Mesenchymal stem cell (in vitro differentiated cells and primary cell): ENCODE measurements at regions not wholly inside any gene's neighbourhood (a gene's known extent, or its start where the extent isn't known, plus 50 kb on each side); places are given as distances from the start of the nearest gene placed in this dataset.

ENCODE experiments used
- DNase-seq: peaks from one replicate; pipeline ENCODE4 v3.0.0-alpha.2; 2013
- H2AFZ ChIP-seq: one replicate; pipeline ENCODE4 v1.6.1; 2013; ENCODE audit warnings: low read depth, mild to moderate bottlenecking, control low read depth, inconsistent platforms, low read length, moderate library complexity
- H2AK5ac ChIP-seq: 2 replicates; pipeline ENCODE4 v1.6.1; 2013; ENCODE audit warnings: low read length, moderate library complexity, mild to moderate bottlenecking, inconsistent platforms; ENCODE audit not compliant: severe bottlenecking
- H2BK120ac ChIP-seq: one replicate; pipeline ENCODE4 v1.6.1; 2013; ENCODE audit warnings: low read depth, mild to moderate bottlenecking, inconsistent platforms, low read length, moderate library complexity
- H2BK12ac ChIP-seq, 2 experiments: one replicate each; pipeline ENCODE4 v1.6.1; 2013; ENCODE audit warnings: inconsistent platforms in 2 of 2, low read length in 2 of 2, mild to moderate bottlenecking in 2 of 2, moderate library complexity in 2 of 2, control low read depth in 1 of 2
- H2BK15ac ChIP-seq: one replicate; pipeline ENCODE4 v1.6.1; 2013; ENCODE audit warnings: mild to moderate bottlenecking, low read depth, inconsistent platforms; ENCODE audit not compliant: poor library complexity, severe bottlenecking
- H2BK5ac ChIP-seq: 2 replicates; pipeline ENCODE4 v1.6.1; 2013; ENCODE audit warnings: low read depth, mild to moderate bottlenecking, low read length, control low read depth, inconsistent platforms; ENCODE audit not compliant: poor library complexity, severe bottlenecking
- H3K14ac ChIP-seq, 2 experiments: one replicate each; pipeline ENCODE4 v1.6.1; 2013; ENCODE audit warnings: inconsistent platforms in 2 of 2, low read length in 2 of 2, control low read depth in 1 of 2, mild to moderate bottlenecking in 1 of 2, moderate library complexity in 1 of 2
- H3K18ac ChIP-seq, 2 experiments: one replicate each; pipeline ENCODE4 v1.6.1; 2013; ENCODE audit warnings: inconsistent platforms in 2 of 2, low read length in 2 of 2, control low read depth in 1 of 2, low read depth in 1 of 2, mild to moderate bottlenecking in 1 of 2
- H3K23ac ChIP-seq, 2 experiments: one replicate each; pipeline ENCODE4 v1.6.1; 2013; ENCODE audit warnings: inconsistent platforms in 2 of 2, low read length in 2 of 2, mild to moderate bottlenecking in 2 of 2, moderate library complexity in 2 of 2, control low read depth in 1 of 2
- H3K27ac ChIP-seq: 2 replicates; pipeline ENCODE4 v1.5.1; 2013; ENCODE audit warnings: mild to moderate bottlenecking, moderate library complexity, low read length, control low read depth, inconsistent platforms; ENCODE audit not compliant: poor library complexity, severe bottlenecking
- H3K27me3 ChIP-seq, 2 experiments: 2 replicates each; pipeline versions ENCODE4 v1.6.1 to v1.7.0; 2013; ENCODE audit warnings: low read length in 2 of 2, mild to moderate bottlenecking in 2 of 2, moderate library complexity in 2 of 2, control low read depth in 1 of 2, inconsistent platforms in 1 of 2; ENCODE audit not compliant: control insufficient read depth in 1 of 2, insufficient read depth in 1 of 2
- H3K36me3 ChIP-seq, 2 experiments: 2 replicates each; pipeline versions ENCODE4 v1.6.1 to v1.7.0; 2013; ENCODE audit warnings: low read length in 2 of 2, control low read depth in 1 of 2, inconsistent platforms in 1 of 2, low read depth in 1 of 2, mild to moderate bottlenecking in 1 of 2; ENCODE audit not compliant: insufficient read depth in 2 of 2, control insufficient read depth in 1 of 2
- H3K4ac ChIP-seq, 2 experiments: one replicate each; pipeline ENCODE4 v1.6.1; 2013; ENCODE audit warnings: inconsistent platforms in 2 of 2, low read length in 2 of 2, mild to moderate bottlenecking in 2 of 2, moderate library complexity in 2 of 2, control low read depth in 1 of 2, low read depth in 1 of 2
- H3K4me1 ChIP-seq: 2 replicates; pipeline ENCODE4 v1.6.1; 2013; ENCODE audit warnings: low read depth, low read length, control low read depth; ENCODE audit not compliant: control insufficient read depth, insufficient read depth
- H3K4me2 ChIP-seq: 2 replicates; pipeline ENCODE4 v1.6.1; 2013; ENCODE audit warnings: low read length, mild to moderate bottlenecking, inconsistent platforms; ENCODE audit not compliant: poor library complexity, severe bottlenecking
- H3K4me3 ChIP-seq, 2 experiments: 2 replicates each; pipeline versions ENCODE4 v1.5.1 to v1.7.0; 2013; ENCODE audit warnings: low read length in 2 of 2, mild to moderate bottlenecking in 2 of 2, control low read depth in 1 of 2, low read depth in 1 of 2; ENCODE audit not compliant: insufficient read depth in 1 of 2
- H3K79me1 ChIP-seq: replicated peaks from 2 replicates; pipeline ENCODE4 v1.6.1; 2013; ENCODE audit warnings: mild to moderate bottlenecking, control low read depth, low read length, inconsistent platforms; ENCODE audit not compliant: poor library complexity, severe bottlenecking
- H3K9ac ChIP-seq: 2 replicates; pipeline ENCODE4 v1.7.0; 2013; ENCODE audit warnings: mild to moderate bottlenecking, low read length, moderate library complexity
- H3K9me3 ChIP-seq: 2 replicates; pipeline ENCODE4 v1.7.0; 2013; ENCODE audit warnings: mild to moderate bottlenecking, low read length; ENCODE audit not compliant: control insufficient read depth
- H4K8ac ChIP-seq: one replicate; pipeline ENCODE4 v1.6.1; 2013; ENCODE audit warnings: inconsistent platforms, mild to moderate bottlenecking, low read length, moderate library complexity
- H4K91ac ChIP-seq: one replicate; pipeline ENCODE4 v1.6.1; 2013; ENCODE audit warnings: mild to moderate bottlenecking, low read length, inconsistent platforms
- WGBS: methylation state at CpG from one replicate; pipeline ENCODE4 v1.1.7; 2013; ENCODE audit warnings: mixed read lengths; 5-methylcytosine and 5-hydroxymethylcytosine counted together

GRCh38 chr1:78255846-78256245 lies 210.1 kb downstream of the GIPC2 start:
- Histone ChIP-seq H2AK5ac (no peak overlapping the region), H3K4ac (no peak overlapping the region), H3K79me1 (no peaks in the 10 kb centered on the region), H2BK15ac (no peak overlapping the region), H3K9me3 (peaks cover 11% of the 10 kb centered on the region), H3K14ac (no peak overlapping the region), H3K4me2 (no peak overlapping the region), H4K8ac (no peak overlapping the region), H3K18ac (no peak overlapping the region), H3K4me3 (no peak overlapping the region), H3K4me1 (no peaks in the 10 kb centered on the region), H2BK12ac (no peak overlapping the region), H3K27me3 (no peaks in the 10 kb centered on the region), H3K27ac (no peak overlapping the region), H3K9ac (no peak overlapping the region), H3K23ac (no peak overlapping the region), H2BK120ac (no peak overlapping the region), H2AFZ (no peak overlapping the region), H2BK5ac (no peak overlapping the region), H3K36me3 (no peaks in the 10 kb centered on the region), H4K91ac (no peak overlapping the region)
- no peak for DNase-seq
- WGBS: 80% methylated on average over 1 of the region's 1 CpG

GRCh38 chr1:78263459-78263858 lies 217.7 kb downstream of the GIPC2 start:
- Histone ChIP-seq H2BK5ac (no peak overlapping the region), H4K8ac (no peak overlapping the region), H2BK120ac (no peak overlapping the region), H3K18ac (peak overlapping the region in 1 of 2 experiments; percentile 3), H3K14ac (no peak overlapping the region), H2AK5ac (no peak overlapping the region), H2AFZ (no peak overlapping the region), H3K27ac (no peak overlapping the region), H2BK15ac (no peak overlapping the region), H3K23ac (no peak overlapping the region), H3K4ac (no peak overlapping the region), H3K4me3 (no peak overlapping the region), H3K4me1 (no peaks in the 10 kb centered on the region), H3K4me2 (no peak overlapping the region), H2BK12ac (no peak overlapping the region), H3K27me3 (no peaks in the 10 kb centered on the region), H3K36me3 (no peaks in the 10 kb centered on the region), H3K9ac (no peak overlapping the region), H3K9me3 (peaks cover 11% of the 10 kb centered on the region), H4K91ac (no peak overlapping the region), H3K79me1 (no peaks in the 10 kb centered on the region)
- DNase-seq: no peak
- 65% methylated on average over 2 of the region's 2 CpGs for WGBS

GRCh38 chr1:78263946-78264345 lies 218.2 kb downstream of the GIPC2 start:
- Histone ChIP-seq H3K27ac (no peak overlapping the region), H3K27me3 (no peaks in the 10 kb centered on the region), H2BK5ac (no peak overlapping the region), H3K4me3 (no peak overlapping the region), H2AFZ (no peak overlapping the region), H3K18ac (no peak overlapping the region), H3K4ac (no peak overlapping the region), H3K9ac (no peak overlapping the region), H2BK12ac (no peak overlapping the region), H2BK15ac (no peak overlapping the region), H3K9me3 (peaks cover 11% of the 10 kb centered on the region), H4K91ac (no peak overlapping the region), H3K23ac (no peak overlapping the region), H3K79me1 (no peaks in the 10 kb centered on the region), H3K4me1 (no peaks in the 10 kb centered on the region), H4K8ac (no peak overlapping the region), H3K36me3 (no peaks in the 10 kb centered on the region), H2BK120ac (no peak overlapping the region), H3K14ac (no peak overlapping the region), H3K4me2 (no peak overlapping the region), H2AK5ac (no peak overlapping the region)
- WGBS: 0% methylated on average over 1 of the region's 1 CpG
- no peak for DNase-seq

GRCh38 chr1:78267513-78268218 lies 221.9 kb downstream of the GIPC2 start:
- Histone ChIP-seq H4K91ac (no peak overlapping the region), H3K4me3 (no peak overlapping the region), H3K27ac (no peak overlapping the region), H2AFZ (no peak overlapping the region), H3K9ac (no peak overlapping the region), H3K14ac (no peak overlapping the region), H2BK5ac (no peak overlapping the region), H4K8ac (no peak overlapping the region), H2BK12ac (no peak overlapping the region), H2BK15ac (no peak overlapping the region), H3K9me3 (no peaks in the 10 kb centered on the region), H3K23ac (no peak overlapping the region), H3K36me3 (no peaks in the 10 kb centered on the region), H2AK5ac (no peak overlapping the region), H3K4me2 (no peak overlapping the region), H3K18ac (no peak overlapping the region), H3K27me3 (no peaks in the 10 kb centered on the region), H3K4ac (no peak overlapping the region), H3K79me1 (no peaks in the 10 kb centered on the region), H2BK120ac (no peak overlapping the region), H3K4me1 (no peaks in the 10 kb centered on the region)
- DNase-seq: no peak
- no CpG with 5 or more reads among the region's 3 CpGs for WGBS
